Ovary (tissue), 7 donors: ENCODE measurements at regions not wholly inside any gene's neighbourhood (a gene's known extent, or its start where the extent isn't known, plus 50 kb on each side); places are given as distances from the start of the nearest gene placed in this dataset.

Source experiments
- DNase-seq, 5 donors: peaks; one replicate each; pipeline ENCODE4 v3.0.0-alpha.2; 2019 to 2020
- H3K27ac ChIP-seq, 2 donors: fragments of 200-600 bp; one replicate each; pipeline versions ENCODE4 v1.5.1 to v1.8.0; 2019 to 2022
- H3K27me3 ChIP-seq: fragments of 200-600 bp; one replicate; pipeline ENCODE4 v1.8.0; 2022
- H3K36me3 ChIP-seq: fragments of 200-600 bp; sonication (generic); one replicate; pipeline ENCODE4 v1.5.1; 2019
- H3K4me1 ChIP-seq: one replicate; pipeline ENCODE4 v1.8.1; 2013; ENCODE audit warnings: mild to moderate bottlenecking, moderate library complexity; ENCODE audit not compliant: insufficient read depth
- H3K4me3 ChIP-seq: fragments of 200-600 bp; sonication (generic); one replicate; pipeline ENCODE4 v1.5.1; 2017
- H3K9me3 ChIP-seq, 2 donors: fragments of 200-600 bp in 1 of 2; sonication (generic) in 1 of 2; one replicate each; pipeline versions ENCODE4 v1.5.1 to v1.8.1; 2013 to 2019; ENCODE audit warnings: mild to moderate bottlenecking in 1 of 2, moderate library complexity in 1 of 2
- CTCF ChIP-seq, 3 donors: fragments of 450-650 bp in 2 of 3; fragments of 200-600 bp in 1 of 3; IDR thresholded peaks; one replicate each; pipeline versions ENCODE4 v1.5.1 to v1.8.0; 2016 to 2022; ENCODE audit warnings: antibody characterized with exemption in 3 of 3, mild to moderate bottlenecking in 1 of 3
- EP300 ChIP-seq: sonication (generic); formaldehyde crosslinking; IDR thresholded peaks from one replicate; pipeline ENCODE4 v1.6.1; 2017; ENCODE audit warnings: antibody characterized with exemption
- POLR2A ChIP-seq: fragments of 450-650 bp; IDR thresholded peaks from one replicate; pipeline ENCODE4 v1.6.1; 2017; ENCODE audit warnings: antibody characterized with exemption, mild to moderate bottlenecking, moderate library complexity
- WGBS, 3 donors: extraction: QIAGEN DNeasy Blood & Tissue Kit in 1 of 3; methylation state at CpG; one replicate each; pipeline versions ENCODE4 v1.1.5 to v1.1.7; 2013 to 2017; 5-methylcytosine and 5-hydroxymethylcytosine counted together
- intact Hi-C, 4 donors: fragments of 100-400 bp; cut with DNase I; formaldehyde crosslinking; loops; one replicate each; pipeline versions ENCODE4 v1.11.0 to v1.15.1; 2022 to 2023
- donor health status: DM: no; HTN: no; CAD: no; lungs with moderate emphysema.
- donor health status: DM: no; HTN: no; CAD: no.
- donor health status: Bipolar disorder and iron deficiency.
- donor health status: DM: no; HTN: no; CAD: no.
- donor health status: DM: yes; HTN: yes; CAD: no.

- Histone ChIP-seq H3K36me3 (no peaks in the 10 kb centered on the region), H3K27me3 (no peaks in the 10 kb centered on the region), H3K4me1 (no peaks in the 10 kb centered on the region), H3K4me3 (no peak overlapping the region), H3K9me3 (no peaks in the 10 kb centered on the region), H3K27ac (no peak overlapping the region)
- 70 to 81% (median 71%) methylated on average over 2 of the region's 2 CpGs for WGBS, 3 donors
- DNase-seq, result no peak
- TF ChIP-seq CTCF (IDR thresholded peaks at IDR 0.05) (no peak), POLR2A (no peak), EP300 (no peak)
- intact Hi-C loops, result no loop called here
These were observed 354.7 kb upstream of the KHDRBS2 start for GRCh38 chr6:62640749-62641148.

GRCh38 chr6:62626661-62627060 is 340.6 kb upstream of the KHDRBS2 start:
- Histone ChIP-seq H3K4me3 (no peak overlapping the region), H3K9me3 (no peaks in the 10 kb centered on the region), H3K27me3 (no peaks in the 10 kb centered on the region), H3K36me3 (no peaks in the 10 kb centered on the region), H3K4me1 (no peaks in the 10 kb centered on the region), H3K27ac (no peak overlapping the region)
- no peak for DNase-seq
- intact Hi-C loops, result no loop called here
- no peak for TF ChIP-seq POLR2A
- TF ChIP-seq EP300, result no peak
- no peak for TF ChIP-seq CTCF (IDR thresholded peaks at IDR 0.05)
- 68 to 81% (median 73%) methylated on average over 2 of the region's 2 CpGs for WGBS, 3 donors

GRCh38 chr6:62623846-62624532 is 338.0 kb upstream of the KHDRBS2 start:
- Histone ChIP-seq H3K36me3 (no peaks in the 10 kb centered on the region), H3K4me3 (no peak overlapping the region), H3K27me3 (no peaks in the 10 kb centered on the region), H3K9me3 (no peaks in the 10 kb centered on the region), H3K27ac (no peak overlapping the region), H3K4me1 (no peaks in the 10 kb centered on the region)
- no peak for DNase-seq
- WGBS, 3 donors, result 87 to 97% (median 89%) methylated on average over 1 of the region's 1 CpG
- TF ChIP-seq POLR2A, result no peak
- no peak for TF ChIP-seq EP300
- TF ChIP-seq CTCF (IDR thresholded peaks at IDR 0.05), result no peak
- intact Hi-C loops, result no loop called here

GRCh38 chr6:62615366-62616015 is 329.5 kb upstream of the KHDRBS2 start:
- no peak for TF ChIP-seq CTCF (IDR thresholded peaks at IDR 0.05)
- TF ChIP-seq POLR2A, result no peak
- no peak for TF ChIP-seq EP300
- Histone ChIP-seq H3K36me3 (no peaks in the 10 kb centered on the region), H3K4me3 (no peak overlapping the region), H3K27ac (no peak overlapping the region), H3K9me3 (no peaks in the 10 kb centered on the region), H3K4me1 (no peaks in the 10 kb centered on the region), H3K27me3 (no peaks in the 10 kb centered on the region)
- 54 to 60% (median 55%) methylated on average over 4 of the region's 4 CpGs for WGBS, 3 donors
- no peak for DNase-seq
- intact Hi-C loops, result no loop called here
